GM18951 (cell line): ENCODE measurements at regions not wholly inside any gene's neighbourhood (a gene's known extent, or its start where the extent isn't known, plus 50 kb on each side); places are given as distances from the start of the nearest gene placed in this dataset.

Experiments used
- POLR2A ChIP-seq: IDR thresholded peaks from 4 replicates; pipeline ENCODE4 v1.6.1; 2011; ENCODE audit warnings: mild to moderate bottlenecking; ENCODE audit not compliant: insufficient read length, insufficient read depth; ENCODE audit errors: extremely low read depth
- in situ Hi-C: fragments of 300-500 bp; cut with MboI; formaldehyde crosslinking; loops from one replicate; pipeline ENCODE4 v1.12.0; 2022; ENCODE audit warnings: low sequenced_read_pairs, mixed read lengths, inconsistent platforms; ENCODE audit not compliant: unreplicated experiment

DNA sequence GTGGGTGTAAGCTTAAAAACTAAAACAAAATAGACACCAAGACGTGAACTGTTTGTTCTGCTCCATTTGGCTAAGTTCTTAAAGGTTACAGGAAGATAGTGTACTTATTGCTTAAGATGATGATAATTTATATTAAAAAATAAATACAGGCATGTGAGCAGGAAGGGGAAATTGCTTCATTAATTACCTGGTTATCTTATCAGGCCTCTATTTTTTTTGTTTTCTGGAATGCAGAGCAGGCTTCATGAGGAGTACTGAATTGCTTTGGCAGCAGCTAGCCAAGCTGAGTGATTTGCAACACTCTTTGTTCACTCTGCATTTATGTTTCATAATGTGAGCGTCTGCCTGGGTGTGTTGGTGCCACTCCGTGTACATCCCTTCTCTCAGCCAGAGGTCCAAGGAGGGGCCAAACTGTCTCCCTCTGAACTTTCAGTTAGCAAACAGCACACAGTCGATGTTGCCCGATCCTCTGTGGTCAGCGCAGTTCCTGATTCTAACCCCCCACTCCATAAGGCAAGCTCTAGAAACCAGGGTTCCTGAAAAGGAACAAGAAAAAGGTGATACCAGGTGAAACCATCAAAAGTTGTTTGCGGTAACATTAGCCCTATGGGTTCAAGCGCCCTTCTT is 348.2 kb downstream of the SPRY1 start:
- in situ Hi-C loops = no loop called here
- TF ChIP-seq POLR2A = no peak

DNA sequence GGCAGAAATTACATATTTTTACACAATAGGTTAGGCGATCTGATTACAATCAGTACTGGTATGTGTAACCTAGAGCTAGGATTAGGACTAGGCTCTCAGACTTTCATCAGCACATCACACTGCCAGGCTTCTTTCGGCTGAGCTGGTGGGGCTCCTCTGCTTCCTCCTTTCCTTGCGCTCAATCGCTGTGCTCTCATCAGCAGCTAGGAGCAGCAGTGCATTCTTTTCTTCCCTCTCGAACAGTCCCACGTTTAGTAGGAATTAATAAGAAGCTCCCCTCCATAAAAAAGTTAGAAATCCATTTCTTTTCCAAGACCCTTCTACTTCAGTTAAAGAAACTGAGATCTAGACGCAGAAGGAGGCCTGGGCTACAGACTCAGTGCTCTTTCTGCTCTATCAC is 350.4 kb downstream of the SPRY1 start:
- no peak for TF ChIP-seq POLR2A
- in situ Hi-C loops = no loop called here

DNA sequence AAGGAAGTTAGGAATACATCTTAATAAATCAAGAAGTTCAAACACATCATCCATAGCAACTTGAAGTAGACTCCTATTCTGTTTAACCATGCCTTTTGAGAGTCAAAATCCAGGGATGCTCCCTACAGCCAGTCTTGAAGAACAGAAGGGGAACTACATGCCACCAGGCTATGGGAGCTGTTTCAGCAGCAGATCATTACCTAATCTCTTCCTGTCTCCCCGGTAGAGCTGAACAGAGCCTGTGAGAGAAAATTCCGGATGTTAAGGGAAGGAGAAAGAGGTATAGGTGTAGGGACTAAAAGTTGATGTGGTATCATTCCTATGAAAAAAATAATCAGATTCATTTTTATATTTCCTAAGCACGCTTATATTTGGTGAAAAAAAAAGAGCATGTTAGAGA is 352.2 kb downstream of the SPRY1 start:
- in situ Hi-C loops = no loop called here
- no peak for TF ChIP-seq POLR2A

DNA sequence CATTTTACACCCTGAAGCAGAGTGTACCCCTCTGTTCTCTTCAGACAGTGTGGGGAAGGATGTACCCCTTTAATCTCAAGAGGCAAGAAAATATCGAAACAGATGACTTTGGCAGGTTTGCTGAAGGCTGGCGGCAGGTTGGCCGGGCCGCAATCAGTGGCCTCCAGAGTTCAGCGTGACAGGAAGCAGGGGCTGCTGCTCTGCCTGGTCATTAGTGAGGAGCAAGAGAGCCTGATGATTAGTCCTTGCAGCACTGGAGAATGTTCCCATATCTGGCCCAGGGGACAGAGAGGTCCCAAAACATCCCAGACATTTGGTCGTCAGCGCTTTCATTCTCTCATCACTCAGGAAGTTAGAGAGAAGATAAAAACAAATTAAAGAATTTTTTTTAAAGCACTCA is 352.8 kb downstream of the SPRY1 start:
- no peak for TF ChIP-seq POLR2A
- in situ Hi-C loops = no loop called here

DNA sequence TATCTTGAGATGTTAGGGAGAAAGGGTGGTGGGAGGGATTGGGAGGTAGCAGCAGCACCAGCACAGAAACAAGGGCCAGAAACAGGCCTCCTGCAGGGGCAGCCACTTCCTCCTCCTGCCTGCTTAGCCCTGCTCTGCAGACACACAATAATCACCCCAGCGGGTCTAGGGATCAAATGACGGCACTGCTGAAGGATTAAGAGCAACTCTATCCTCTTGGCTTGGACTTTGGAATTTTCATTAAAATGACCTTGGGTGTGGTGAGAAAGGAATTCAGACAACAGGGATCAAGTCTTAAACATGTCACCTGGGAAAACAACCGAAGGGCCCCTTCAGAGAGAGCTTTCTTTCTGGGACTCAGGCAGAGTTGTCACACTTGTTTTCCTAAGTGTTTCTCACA is 353.4 kb downstream of the SPRY1 start:
- no peak for TF ChIP-seq POLR2A
- in situ Hi-C loops = no loop called here

DNA sequence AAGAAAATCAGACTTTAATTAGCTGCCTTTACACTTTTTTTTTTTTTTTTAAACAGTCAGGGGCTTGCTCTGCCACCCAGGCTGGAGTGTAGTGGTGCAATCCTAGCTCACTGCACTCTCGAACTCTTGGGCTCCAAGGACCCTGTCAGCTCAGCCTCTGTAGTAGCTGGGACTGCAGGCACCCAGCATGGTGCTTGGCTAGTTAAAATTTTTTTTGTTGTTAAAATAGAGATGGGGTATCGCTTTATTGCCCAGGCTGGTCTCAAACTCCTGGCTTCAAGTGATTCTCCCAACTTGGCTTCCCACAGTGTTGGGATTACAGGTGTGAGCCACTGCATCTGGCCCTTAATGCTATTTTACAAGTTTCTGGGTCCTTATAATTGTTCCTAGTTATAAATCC is 359.1 kb downstream of the SPRY1 start:
- no peak for TF ChIP-seq POLR2A
- in situ Hi-C loops = no loop called here

DNA sequence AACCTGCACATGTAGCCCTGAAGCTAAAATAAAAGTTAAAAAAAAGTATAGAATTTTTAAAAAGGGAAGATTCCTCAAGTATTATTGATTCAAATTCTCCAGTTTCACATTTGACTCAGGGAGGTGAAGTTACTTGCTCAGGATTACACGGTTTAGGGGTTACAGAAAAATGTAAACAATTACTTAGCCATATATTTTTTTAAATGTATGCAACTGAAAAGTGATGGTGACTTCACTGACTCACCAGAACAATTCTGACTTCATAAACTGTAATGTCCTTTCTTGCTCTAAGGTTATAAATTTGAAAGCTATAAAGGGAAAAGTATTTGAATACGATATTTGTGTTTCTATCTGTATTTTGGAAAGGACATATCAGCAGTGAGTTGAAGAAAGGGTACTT is 371.2 kb downstream of the SPRY1 start:
- TF ChIP-seq POLR2A = no peak
- in situ Hi-C loops = no loop called here

DNA sequence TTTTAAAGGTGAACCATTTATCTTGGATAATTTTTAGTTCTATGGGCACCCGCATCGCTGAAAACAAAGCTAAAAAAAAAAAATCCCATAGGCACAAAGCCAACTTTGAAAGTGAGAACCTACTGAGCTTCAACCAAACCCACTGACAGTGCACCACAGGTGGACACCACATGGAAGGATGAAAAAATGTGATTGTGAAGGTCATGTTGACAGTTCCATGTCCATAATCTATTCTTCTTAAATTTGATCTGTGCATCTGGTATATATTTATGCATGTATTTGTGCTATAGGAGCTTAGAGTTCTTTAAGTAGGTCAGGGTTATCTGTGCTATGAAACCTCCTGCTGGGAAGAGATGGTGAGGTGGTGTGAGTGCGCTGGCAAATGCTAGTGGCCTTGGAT is 374.3 kb downstream of the SPRY1 start:
- in situ Hi-C loops = no loop called here
- TF ChIP-seq POLR2A = no peak

DNA sequence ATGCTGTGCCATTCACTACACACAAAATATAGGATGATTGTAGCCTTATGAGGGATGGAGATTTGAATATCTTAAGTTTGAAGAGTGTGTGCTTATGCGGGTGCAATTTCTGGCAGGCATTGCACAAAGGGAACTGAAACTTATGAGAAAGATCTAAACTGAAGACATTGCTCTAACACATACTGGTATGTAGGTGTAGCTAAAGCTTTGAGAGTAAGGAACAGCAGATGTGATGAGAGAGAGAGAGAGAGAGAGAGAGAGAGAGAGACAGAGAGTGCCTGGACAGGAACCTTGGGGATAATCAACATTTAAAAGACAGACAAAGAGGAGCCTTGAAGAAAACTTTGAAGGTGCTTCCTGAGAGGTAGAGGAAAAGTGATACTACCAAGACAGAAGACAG is 379.7 kb downstream of the SPRY1 start:
- no peak for TF ChIP-seq POLR2A
- in situ Hi-C loops = loop anchor here (25.0 kb wide), 1 partner anchor 486 kb away; no protein-coding TSS in a partner anchor

GRCh38 chr4:123777373-123777772 is 380.8 kb downstream of the SPRY1 start:
- in situ Hi-C loops = loop anchor here (25.0 kb wide), 1 partner anchor 485 kb away; no protein-coding TSS in a partner anchor
- no peak for TF ChIP-seq POLR2A

GRCh38 chr4:123783151-123783790 is 386.7 kb downstream of the SPRY1 start:
- no peak for TF ChIP-seq POLR2A
- in situ Hi-C loops = loop anchor here (25.0 kb wide), 1 partner anchor 479 kb away; no protein-coding TSS in a partner anchor

GRCh38 chr4:123783921-123784320 is 387.3 kb downstream of the SPRY1 start:
- no peak for TF ChIP-seq POLR2A
- in situ Hi-C loops = loop anchor here (25.0 kb wide), 1 partner anchor 478 kb away; no protein-coding TSS in a partner anchor

DNA sequence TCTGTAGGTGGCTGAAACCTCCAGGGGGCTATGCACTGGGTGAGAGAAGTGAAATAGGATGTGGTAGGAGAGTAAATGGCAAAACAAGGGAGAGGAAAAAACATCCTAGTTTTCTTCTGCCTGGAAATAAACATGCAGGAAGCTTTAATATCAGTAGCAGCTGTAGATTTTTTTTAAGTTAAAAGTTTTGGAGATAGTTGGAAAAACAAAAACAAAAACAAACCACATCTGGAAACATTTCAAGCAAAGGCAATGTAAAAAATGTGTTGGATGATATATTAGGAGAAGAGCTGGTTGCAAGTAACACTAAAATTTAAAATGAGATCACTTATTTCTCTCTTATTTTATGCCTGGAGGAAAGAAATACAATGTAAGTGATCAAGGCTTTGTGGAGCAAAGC is 388.0 kb downstream of the SPRY1 start:
- TF ChIP-seq POLR2A = no peak
- in situ Hi-C loops = loop anchor here (25.0 kb wide), 1 partner anchor 478 kb away; no protein-coding TSS in a partner anchor

GRCh38 chr4:123785538-123785937 is 388.9 kb downstream of the SPRY1 start:
- TF ChIP-seq POLR2A = no peak
- in situ Hi-C loops = loop anchor here (25.0 kb wide), 1 partner anchor 477 kb away; no protein-coding TSS in a partner anchor
